HG03565 (cell line): ENCODE measurements at regions not wholly inside any gene's neighbourhood (a gene's known extent, or its start where the extent isn't known, plus 50 kb on each side); places are given as distances from the start of the nearest gene placed in this dataset.
"Not testable (repeated sequence)": the region's sequence is repeated elsewhere in the genome, so short reads cannot be mapped to it uniquely, and the experiment has no call there.

ENCODE experiments used
- ATAC-seq: cut with Tn5 transposase; IDR thresholded peaks from one replicate; pipeline ENCODE4 v1.9.1; 2021; ENCODE audit warnings: mild to moderate bottlenecking, moderate library complexity; ENCODE audit not compliant: unreplicated experiment

GRCh38 chr2:220373878-220374277, 746.4 kb downstream of the SLC4A3 start:
- no peak for ATAC-seq

- no peak for ATAC-seq
These were observed 746.9 kb downstream of the SLC4A3 start for GRCh38 chr2:220374282-220374681.

- ATAC-seq: no peak
These were observed 750.2 kb downstream of the SLC4A3 start for GRCh38 chr2:220377482-220378155.

- not testable (repeated sequence) for ATAC-seq
These were observed 760.3 kb downstream of the SLC4A3 start for GRCh38 chr2:220387758-220388157.

GRCh38 chr2:220393711-220394110, 766.3 kb downstream of the SLC4A3 start:
- ATAC-seq: no peak

- ATAC-seq: no peak
These were observed 767.0 kb downstream of the SLC4A3 start for GRCh38 chr2:220394433-220394832.

- no peak for ATAC-seq
These were observed 768.9 kb downstream of the SLC4A3 start for GRCh38 chr2:220396287-220396686.

- ATAC-seq: no peak
These were observed 782.9 kb downstream of the SLC4A3 start for GRCh38 chr2:220410296-220410695.

- ATAC-seq: no peak
These were observed 790.1 kb downstream of the SLC4A3 start for GRCh38 chr2:220417503-220417902.

- no peak for ATAC-seq
These were observed 792.2 kb downstream of the SLC4A3 start for GRCh38 chr2:220419647-220420046.

GRCh38 chr2:220420820-220421219, 793.4 kb downstream of the SLC4A3 start:
- no peak for ATAC-seq

GRCh38 chr2:220422676-220423075, 795.2 kb downstream of the SLC4A3 start:
- ATAC-seq: no peak

GRCh38 chr2:220424561-220424960, 797.1 kb downstream of the SLC4A3 start:
- ATAC-seq: no peak

GRCh38 chr2:220432645-220433044, 805.2 kb downstream of the SLC4A3 start:
- ATAC-seq: peak; percentile 53

- no peak for ATAC-seq
These were observed 805.7 kb downstream of the SLC4A3 start for GRCh38 chr2:220433131-220433530.

- ATAC-seq: no peak
These were observed 807.0 kb downstream of the SLC4A3 start for GRCh38 chr2:220434385-220434784.

GRCh38 chr2:220437938-220438337, 810.5 kb downstream of the SLC4A3 start:
- no peak for ATAC-seq

GRCh38 chr2:220440731-220441130, 813.3 kb downstream of the SLC4A3 start:
- ATAC-seq: no peak

GRCh38 chr2:220441404-220441803, 814.0 kb downstream of the SLC4A3 start:
- ATAC-seq: no peak

- no peak for ATAC-seq
These were observed 814.6 kb downstream of the SLC4A3 start for GRCh38 chr2:220442012-220442411.

- ATAC-seq: no peak
These were observed 818.1 kb downstream of the SLC4A3 start for GRCh38 chr2:220445429-220446105.

GRCh38 chr2:220446106-220446712, 818.8 kb downstream of the SLC4A3 start:
- ATAC-seq: no peak
